ENCODE measurements at regions not wholly inside any gene's neighbourhood (a gene's known extent, or its start where the extent isn't known, plus 50 kb on each side); places are given as distances from the start of the nearest gene placed in this dataset.
"Not testable (repeated sequence)": the region's sequence is repeated elsewhere in the genome, so short reads cannot be mapped to it uniquely, and the experiment has no call there.

GRCh38 chr2:62402156-62402555, 103.8 kb downstream of the TMEM17 start:
- WGBS, 5 donors = 66 to 96% (median 88%) methylated on average over 3 of the region's 3 CpGs
- H3K27me3 ChIP-seq = no peaks in the 10 kb centered on the region
- H3K9me3 ChIP-seq = no peaks in the 10 kb centered on the region
- intact Hi-C loops (cut with DNase I; ENCODE audit: low total_unique reads) = no loop called here
- H3K4me1 ChIP-seq = peaks cover 9 to 23% (median 10%) of the 10 kb centered on the region in 4 donors
- no peak for DNase-seq
- TF ChIP-seq EP300 (IDR thresholded peaks at IDR 0.05) = no peak
- H3K27ac ChIP-seq = no peak overlapping the region
- H3K36me3 ChIP-seq = no peaks in the 10 kb centered on the region
- H3K4me3 ChIP-seq = no peak overlapping the region

GRCh38 chr2:62398356-62398755, 107.6 kb downstream of the TMEM17 start:
- intact Hi-C loops (cut with DNase I; ENCODE audit: low total_unique reads) = no loop called here
- H3K4me1 ChIP-seq = no peaks in the 10 kb centered on the region
- 33 to 78% (median 68%) methylated on average over 3 of the region's 3 CpGs for WGBS, 5 donors
- no peaks in the 10 kb centered on the region for H3K36me3 ChIP-seq
- TF ChIP-seq POLR2AphosphoS5 (IDR thresholded peaks at IDR 0.05) (no peak), POLR2A (IDR thresholded peaks at IDR 0.05) (no peak), CTCF (IDR thresholded peaks at IDR 0.05) (no peak), EP300 (IDR thresholded peaks at IDR 0.05) (no peak)
- H3K27ac ChIP-seq = no peak overlapping the region
- H3K27me3 ChIP-seq = no peaks in the 10 kb centered on the region
- H3K9me3 ChIP-seq = no peaks in the 10 kb centered on the region
- H3K4me3 ChIP-seq = no peak overlapping the region
- DNase-seq = no peak

- no peaks in the 10 kb centered on the region for H3K36me3 ChIP-seq
- no peak overlapping the region for H3K27ac ChIP-seq
- intact Hi-C loops (cut with DNase I; ENCODE audit: low total_unique reads) = no loop called here
- no peaks in the 10 kb centered on the region for H3K9me3 ChIP-seq
- TF ChIP-seq CTCF (IDR thresholded peaks at IDR 0.05) (no peak), POLR2A (IDR thresholded peaks at IDR 0.05) (no peak), POLR2AphosphoS5 (IDR thresholded peaks at IDR 0.05) (no peak), EP300 (IDR thresholded peaks at IDR 0.05) (no peak)
- H3K4me3 ChIP-seq = no peak overlapping the region
- H3K4me1 ChIP-seq = no peaks in the 10 kb centered on the region
- no peak for DNase-seq
- WGBS, 5 donors = 76 to 83% (median 79%) methylated on average over 2 of the region's 2 CpGs
- no peaks in the 10 kb centered on the region for H3K27me3 ChIP-seq
Measured at GRCh38 chr2:62396880-62397279, 109.1 kb downstream of the TMEM17 start.

- intact Hi-C loops (cut with DNase I; ENCODE audit: low total_unique reads) = no loop called here
- TF ChIP-seq POLR2AphosphoS5 (IDR thresholded peaks at IDR 0.05) (no peak), POLR2A (IDR thresholded peaks at IDR 0.05) (no peak), CTCF (IDR thresholded peaks at IDR 0.05) (no peak), EP300 (IDR thresholded peaks at IDR 0.05) (no peak)
- Histone ChIP-seq H3K27me3 (no peaks in the 10 kb centered on the region), H3K9me3 (no peaks in the 10 kb centered on the region), H3K27ac (no peak overlapping the region), H3K36me3 (no peaks in the 10 kb centered on the region), H3K4me1 (no peaks in the 10 kb centered on the region), H3K4me3 (no peak overlapping the region)
- 83 to 91% (median 87%) methylated on average over 3 of the region's 3 CpGs for WGBS, 5 donors
- no peak for DNase-seq
Measured at GRCh38 chr2:62393293-62393692, 112.7 kb downstream of the TMEM17 start.

GRCh38 chr2:62391696-62392095, 114.3 kb downstream of the TMEM17 start:
- WGBS, 5 donors = 58 to 88% (median 68%) methylated on average over 1 of the region's 1 CpG
- H3K27me3 ChIP-seq = no peaks in the 10 kb centered on the region
- H3K27ac ChIP-seq = no peak overlapping the region
- no peak overlapping the region for H3K4me3 ChIP-seq
- no peaks in the 10 kb centered on the region for H3K4me1 ChIP-seq
- intact Hi-C loops (cut with DNase I; ENCODE audit: low total_unique reads) = no loop called here
- TF ChIP-seq CTCF (IDR thresholded peaks at IDR 0.05) (no peak), POLR2AphosphoS5 (IDR thresholded peaks at IDR 0.05) (no peak), EP300 (IDR thresholded peaks at IDR 0.05) (no peak), POLR2A (IDR thresholded peaks at IDR 0.05) (no peak)
- no peaks in the 10 kb centered on the region for H3K9me3 ChIP-seq
- no peak for DNase-seq
- no peaks in the 10 kb centered on the region for H3K36me3 ChIP-seq

GRCh38 chr2:62386378-62386777, 119.6 kb downstream of the TMEM17 start:
- 87 to 94% (median 88%) methylated on average over 2 of the region's 2 CpGs for WGBS, 5 donors
- H3K4me1 ChIP-seq; DNase-seq; H3K27me3 ChIP-seq; intact Hi-C loops (cut with DNase I; ENCODE audit: low total_unique reads); H3K27ac ChIP-seq; H3K36me3 ChIP-seq; H3K9me3 ChIP-seq; H3K4me3 ChIP-seq: not testable (repeated sequence)

Data from stomach (tissue), 8 donors.